Astrocyte of the spinal cord (primary cell): ENCODE measurements at regions not wholly inside any gene's neighbourhood (a gene's known extent, or its start where the extent isn't known, plus 50 kb on each side); places are given as distances from the start of the nearest gene placed in this dataset.
A peak's percentile ranks its signal among the peaks of the same experiment; 100 is the strongest.
"Not testable (repeated sequence)": the region's sequence is repeated elsewhere in the genome, so short reads cannot be mapped to it uniquely, and the experiment has no call there.

Source experiments
- DNase-seq: peaks from one replicate; pipeline ENCODE4 v3.0.0; 2011; ENCODE audit warnings: low read depth, low spot score
- H3K4me3 ChIP-seq: 2 replicates; pipeline ENCODE4 v1.5.1; 2011; ENCODE audit warnings: low read depth, mild to moderate bottlenecking, low read length, moderate library complexity
- in situ Hi-C: cut with HindIII; loops from 2 replicates; pipeline ENCODE4 v1.10.0; 2017; ENCODE audit warnings: low sequenced_read_pairs
- TF ChIP-seq, protein P1 (sequence below): IDR thresholded peaks from 2 replicates; pipeline ENCODE4 v1.5.1; 2012; ENCODE audit warnings: low read depth, mild to moderate bottlenecking, low read length, inconsistent platforms

- H3K4me3 ChIP-seq = no peak overlapping the region
- TF ChIP-seq, protein P1, sequence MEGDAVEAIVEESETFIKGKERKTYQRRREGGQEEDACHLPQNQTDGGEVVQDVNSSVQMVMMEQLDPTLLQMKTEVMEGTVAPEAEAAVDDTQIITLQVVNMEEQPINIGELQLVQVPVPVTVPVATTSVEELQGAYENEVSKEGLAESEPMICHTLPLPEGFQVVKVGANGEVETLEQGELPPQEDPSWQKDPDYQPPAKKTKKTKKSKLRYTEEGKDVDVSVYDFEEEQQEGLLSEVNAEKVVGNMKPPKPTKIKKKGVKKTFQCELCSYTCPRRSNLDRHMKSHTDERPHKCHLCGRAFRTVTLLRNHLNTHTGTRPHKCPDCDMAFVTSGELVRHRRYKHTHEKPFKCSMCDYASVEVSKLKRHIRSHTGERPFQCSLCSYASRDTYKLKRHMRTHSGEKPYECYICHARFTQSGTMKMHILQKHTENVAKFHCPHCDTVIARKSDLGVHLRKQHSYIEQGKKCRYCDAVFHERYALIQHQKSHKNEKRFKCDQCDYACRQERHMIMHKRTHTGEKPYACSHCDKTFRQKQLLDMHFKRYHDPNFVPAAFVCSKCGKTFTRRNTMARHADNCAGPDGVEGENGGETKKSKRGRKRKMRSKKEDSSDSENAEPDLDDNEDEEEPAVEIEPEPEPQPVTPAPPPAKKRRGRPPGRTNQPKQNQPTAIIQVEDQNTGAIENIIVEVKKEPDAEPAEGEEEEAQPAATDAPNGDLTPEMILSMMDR = peak; percentile 14
- DNase-seq = no peak
- in situ Hi-C loops = no loop called here
These were observed 353.1 kb upstream of the FANCL start for GRCh38 chr2:58594175-58594574.

DNA sequence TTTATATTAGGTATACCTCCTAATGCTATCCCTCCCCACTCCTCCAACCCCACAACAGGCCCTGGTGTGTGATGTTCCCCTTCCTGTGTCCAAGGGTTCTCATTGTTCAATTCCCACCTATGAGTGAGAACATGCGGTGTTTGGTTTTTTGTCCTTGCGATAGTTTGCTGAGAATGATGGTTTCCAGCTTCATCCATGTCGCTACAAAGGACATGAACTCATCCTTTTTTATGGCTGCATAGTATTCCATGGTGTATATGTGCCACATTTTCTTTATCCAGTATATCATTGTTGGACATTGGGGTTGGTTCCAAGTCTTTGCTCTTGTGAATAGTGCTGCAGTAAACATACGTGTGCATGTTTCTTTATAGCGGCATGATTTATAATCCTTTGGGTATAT, 345.1 kb upstream of the FANCL start:
- in situ Hi-C loops, DNase-seq, H3K4me3 ChIP-seq: not testable (repeated sequence)

DNA sequence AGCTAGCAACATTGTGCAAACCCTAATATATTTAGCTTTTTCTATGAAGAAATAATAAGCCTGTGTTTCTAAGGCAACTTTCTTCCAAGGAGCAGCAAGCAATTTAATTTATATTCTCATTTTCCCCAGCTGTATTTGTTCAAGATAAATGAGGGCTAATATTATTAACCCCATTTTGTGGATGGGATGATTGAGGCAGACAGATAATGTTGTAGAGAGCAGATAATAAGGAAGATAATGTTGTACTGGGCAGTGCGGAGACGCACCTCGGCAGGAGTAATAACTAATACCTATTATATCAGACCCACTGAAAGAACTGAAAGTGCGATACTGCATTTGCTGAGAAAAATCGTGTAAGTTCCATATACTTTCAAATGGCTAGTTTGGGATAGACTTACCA, 344.1 kb upstream of the FANCL start:
- TF ChIP-seq, protein P1 = no peak
- H3K4me3 ChIP-seq = no peak overlapping the region
- in situ Hi-C loops = no loop called here
- no peak for DNase-seq

- TF ChIP-seq, protein P1 = no peak
- DNase-seq = no peak
- H3K4me3 ChIP-seq = no peak overlapping the region
- in situ Hi-C loops = no loop called here
These were observed 343.5 kb upstream of the FANCL start for GRCh38 chr2:58584606-58585118.

DNA sequence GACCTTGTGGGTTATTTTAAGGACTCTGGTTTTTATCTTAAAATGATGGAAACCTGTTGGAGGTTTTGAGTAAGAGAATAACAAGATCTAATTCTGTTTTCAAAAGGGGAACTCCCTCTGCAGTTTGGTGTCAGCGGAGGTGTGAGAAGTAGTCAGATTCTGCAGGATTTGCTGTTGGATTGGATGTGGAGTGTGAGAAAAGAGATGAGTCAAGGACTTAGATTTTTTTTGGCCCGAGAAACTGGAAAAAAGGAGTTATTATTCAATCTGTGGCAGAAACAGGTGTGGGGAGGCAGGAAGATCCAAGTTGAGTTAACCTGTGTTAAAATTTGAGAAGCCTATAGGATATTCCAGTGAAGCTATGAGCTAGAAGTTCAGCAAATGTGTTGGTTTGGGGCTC, 337.2 kb upstream of the FANCL start:
- no peak overlapping the region for H3K4me3 ChIP-seq
- TF ChIP-seq, protein P1 = no peak
- no peak for DNase-seq
- in situ Hi-C loops = no loop called here

GRCh38 chr2:58574873-58575272, 333.7 kb upstream of the FANCL start:
- H3K4me3 ChIP-seq = no peak overlapping the region
- TF ChIP-seq, protein P1 = no peak
- no peak for DNase-seq
- in situ Hi-C loops = no loop called here

DNA sequence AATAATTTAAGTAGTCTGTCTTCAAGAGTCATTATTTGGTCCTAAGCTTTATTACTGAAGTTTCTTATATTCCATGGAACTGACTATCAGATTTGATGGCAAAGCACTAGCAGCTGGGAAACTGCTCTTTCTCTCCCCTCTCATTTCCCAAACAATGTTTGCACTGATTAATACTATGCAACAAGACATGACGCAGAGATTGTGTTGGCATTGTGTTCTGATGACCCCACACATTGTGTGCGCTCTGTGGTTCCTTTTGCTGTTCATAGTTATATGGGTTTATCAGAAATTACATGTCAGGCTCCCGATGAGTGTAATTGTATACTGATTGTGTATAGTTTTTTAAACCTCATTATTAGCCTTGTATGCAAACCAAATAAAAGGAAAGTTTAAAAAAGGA, 331.6 kb upstream of the FANCL start:
- in situ Hi-C loops = no loop called here
- DNase-seq = no peak
- TF ChIP-seq, protein P1 = no peak
- no peak overlapping the region for H3K4me3 ChIP-seq
